ENCODE measurements at regions not wholly inside any gene's neighbourhood (a gene's known extent, or its start where the extent isn't known, plus 50 kb on each side); places are given as distances from the start of the nearest gene placed in this dataset.

DNA sequence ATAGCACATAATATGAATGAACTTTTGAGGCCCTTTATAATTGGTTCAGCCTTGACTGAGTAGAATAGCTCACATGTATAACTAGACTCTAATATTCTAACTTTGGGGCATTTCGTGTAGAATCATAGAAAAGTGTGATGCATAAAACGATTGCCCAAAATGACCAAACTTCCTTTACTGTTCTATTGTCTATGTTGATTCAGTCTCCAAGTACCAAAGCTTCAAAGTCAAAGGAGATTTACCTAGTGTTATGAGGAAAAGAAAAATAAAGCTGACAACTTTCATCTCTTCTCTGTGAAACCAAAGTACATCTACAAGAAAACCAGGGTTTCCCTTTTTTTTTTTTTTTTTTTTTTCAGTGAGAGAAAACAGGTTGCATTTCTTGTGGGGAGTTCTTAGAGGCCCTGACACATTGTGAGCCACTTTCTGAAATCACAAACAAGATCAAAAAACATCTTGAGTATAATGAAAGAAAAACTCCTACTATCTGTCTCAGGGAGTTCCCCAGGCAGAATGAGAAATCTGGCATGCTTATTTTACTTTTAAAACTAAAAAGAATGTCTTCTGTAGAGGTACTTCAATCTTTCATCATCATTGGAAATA is 183.4 kb downstream of the TNFSF18 start:
- TF ChIP-seq, protein P1, sequence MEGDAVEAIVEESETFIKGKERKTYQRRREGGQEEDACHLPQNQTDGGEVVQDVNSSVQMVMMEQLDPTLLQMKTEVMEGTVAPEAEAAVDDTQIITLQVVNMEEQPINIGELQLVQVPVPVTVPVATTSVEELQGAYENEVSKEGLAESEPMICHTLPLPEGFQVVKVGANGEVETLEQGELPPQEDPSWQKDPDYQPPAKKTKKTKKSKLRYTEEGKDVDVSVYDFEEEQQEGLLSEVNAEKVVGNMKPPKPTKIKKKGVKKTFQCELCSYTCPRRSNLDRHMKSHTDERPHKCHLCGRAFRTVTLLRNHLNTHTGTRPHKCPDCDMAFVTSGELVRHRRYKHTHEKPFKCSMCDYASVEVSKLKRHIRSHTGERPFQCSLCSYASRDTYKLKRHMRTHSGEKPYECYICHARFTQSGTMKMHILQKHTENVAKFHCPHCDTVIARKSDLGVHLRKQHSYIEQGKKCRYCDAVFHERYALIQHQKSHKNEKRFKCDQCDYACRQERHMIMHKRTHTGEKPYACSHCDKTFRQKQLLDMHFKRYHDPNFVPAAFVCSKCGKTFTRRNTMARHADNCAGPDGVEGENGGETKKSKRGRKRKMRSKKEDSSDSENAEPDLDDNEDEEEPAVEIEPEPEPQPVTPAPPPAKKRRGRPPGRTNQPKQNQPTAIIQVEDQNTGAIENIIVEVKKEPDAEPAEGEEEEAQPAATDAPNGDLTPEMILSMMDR (conservative IDR thresholded peaks at IDR 0.05; ENCODE audit: low read depth, low read length): no peak
- no peak for TF ChIP-seq POLR2A (IDR thresholded peaks at IDR 0.05; ENCODE audit: low read depth, low read length)
- no peak for TF ChIP-seq SMC3 (IDR thresholded peaks at IDR 0.05; ENCODE audit: low read depth, low read length)
- TF ChIP-seq MAZ (IDR thresholded peaks at IDR 0.05; ENCODE audit: borderline replicate concordance, low read depth, low read length): no peak
- no peak for TF ChIP-seq MXI1 (IDR thresholded peaks at IDR 0.05; ENCODE audit: borderline replicate concordance, low read depth, low read length)
- no peak for TF ChIP-seq RCOR1 (IDR thresholded peaks at IDR 0.05; ENCODE audit: insufficient replicate concordance, low read length)
- TF ChIP-seq FOS (IDR thresholded peaks at IDR 0.05; ENCODE audit: low read depth, low read length): no peak
- TF ChIP-seq RFX5 (IDR thresholded peaks at IDR 0.05; ENCODE audit: low read depth, low read length): no peak
- TF ChIP-seq, protein P2, sequence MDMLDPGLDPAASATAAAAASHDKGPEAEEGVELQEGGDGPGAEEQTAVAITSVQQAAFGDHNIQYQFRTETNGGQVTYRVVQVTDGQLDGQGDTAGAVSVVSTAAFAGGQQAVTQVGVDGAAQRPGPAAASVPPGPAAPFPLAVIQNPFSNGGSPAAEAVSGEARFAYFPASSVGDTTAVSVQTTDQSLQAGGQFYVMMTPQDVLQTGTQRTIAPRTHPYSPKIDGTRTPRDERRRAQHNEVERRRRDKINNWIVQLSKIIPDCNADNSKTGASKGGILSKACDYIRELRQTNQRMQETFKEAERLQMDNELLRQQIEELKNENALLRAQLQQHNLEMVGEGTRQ (IDR thresholded peaks at IDR 0.05; ENCODE audit: low read depth, low read length): no peak
- no peak for TF ChIP-seq BHLHE40 (IDR thresholded peaks at IDR 0.05; ENCODE audit: low read depth, low read length)
- no peak for TF ChIP-seq CEBPB (IDR thresholded peaks at IDR 0.05; ENCODE audit: low read depth, low read length)

Data from IMR-90 (cell line).